ENCODE measurements at regions not wholly inside any gene's neighbourhood (a gene's known extent, or its start where the extent isn't known, plus 50 kb on each side); places are given as distances from the start of the nearest gene placed in this dataset.

GRCh38 chr15:77710637-77711036, 77.9 kb upstream of the LINGO1 start:
- no peaks in the 10 kb centered on the region for H3K36me3 ChIP-seq (ENCODE audit: control insufficient read depth, insufficient read depth, low read length)
- TF ChIP-seq, protein P1, sequence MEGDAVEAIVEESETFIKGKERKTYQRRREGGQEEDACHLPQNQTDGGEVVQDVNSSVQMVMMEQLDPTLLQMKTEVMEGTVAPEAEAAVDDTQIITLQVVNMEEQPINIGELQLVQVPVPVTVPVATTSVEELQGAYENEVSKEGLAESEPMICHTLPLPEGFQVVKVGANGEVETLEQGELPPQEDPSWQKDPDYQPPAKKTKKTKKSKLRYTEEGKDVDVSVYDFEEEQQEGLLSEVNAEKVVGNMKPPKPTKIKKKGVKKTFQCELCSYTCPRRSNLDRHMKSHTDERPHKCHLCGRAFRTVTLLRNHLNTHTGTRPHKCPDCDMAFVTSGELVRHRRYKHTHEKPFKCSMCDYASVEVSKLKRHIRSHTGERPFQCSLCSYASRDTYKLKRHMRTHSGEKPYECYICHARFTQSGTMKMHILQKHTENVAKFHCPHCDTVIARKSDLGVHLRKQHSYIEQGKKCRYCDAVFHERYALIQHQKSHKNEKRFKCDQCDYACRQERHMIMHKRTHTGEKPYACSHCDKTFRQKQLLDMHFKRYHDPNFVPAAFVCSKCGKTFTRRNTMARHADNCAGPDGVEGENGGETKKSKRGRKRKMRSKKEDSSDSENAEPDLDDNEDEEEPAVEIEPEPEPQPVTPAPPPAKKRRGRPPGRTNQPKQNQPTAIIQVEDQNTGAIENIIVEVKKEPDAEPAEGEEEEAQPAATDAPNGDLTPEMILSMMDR (IDR thresholded peaks at IDR 0.05), result no peak
- TF ChIP-seq, protein P2, sequence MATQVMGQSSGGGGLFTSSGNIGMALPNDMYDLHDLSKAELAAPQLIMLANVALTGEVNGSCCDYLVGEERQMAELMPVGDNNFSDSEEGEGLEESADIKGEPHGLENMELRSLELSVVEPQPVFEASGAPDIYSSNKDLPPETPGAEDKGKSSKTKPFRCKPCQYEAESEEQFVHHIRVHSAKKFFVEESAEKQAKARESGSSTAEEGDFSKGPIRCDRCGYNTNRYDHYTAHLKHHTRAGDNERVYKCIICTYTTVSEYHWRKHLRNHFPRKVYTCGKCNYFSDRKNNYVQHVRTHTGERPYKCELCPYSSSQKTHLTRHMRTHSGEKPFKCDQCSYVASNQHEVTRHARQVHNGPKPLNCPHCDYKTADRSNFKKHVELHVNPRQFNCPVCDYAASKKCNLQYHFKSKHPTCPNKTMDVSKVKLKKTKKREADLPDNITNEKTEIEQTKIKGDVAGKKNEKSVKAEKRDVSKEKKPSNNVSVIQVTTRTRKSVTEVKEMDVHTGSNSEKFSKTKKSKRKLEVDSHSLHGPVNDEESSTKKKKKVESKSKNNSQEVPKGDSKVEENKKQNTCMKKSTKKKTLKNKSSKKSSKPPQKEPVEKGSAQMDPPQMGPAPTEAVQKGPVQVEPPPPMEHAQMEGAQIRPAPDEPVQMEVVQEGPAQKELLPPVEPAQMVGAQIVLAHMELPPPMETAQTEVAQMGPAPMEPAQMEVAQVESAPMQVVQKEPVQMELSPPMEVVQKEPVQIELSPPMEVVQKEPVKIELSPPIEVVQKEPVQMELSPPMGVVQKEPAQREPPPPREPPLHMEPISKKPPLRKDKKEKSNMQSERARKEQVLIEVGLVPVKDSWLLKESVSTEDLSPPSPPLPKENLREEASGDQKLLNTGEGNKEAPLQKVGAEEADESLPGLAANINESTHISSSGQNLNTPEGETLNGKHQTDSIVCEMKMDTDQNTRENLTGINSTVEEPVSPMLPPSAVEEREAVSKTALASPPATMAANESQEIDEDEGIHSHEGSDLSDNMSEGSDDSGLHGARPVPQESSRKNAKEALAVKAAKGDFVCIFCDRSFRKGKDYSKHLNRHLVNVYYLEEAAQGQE (IDR thresholded peaks at IDR 0.05; ENCODE audit: insufficient read depth in 1 of 2, low read depth in 2 of 2, low read length in 1 of 2), result no peak
- TF ChIP-seq SIN3A (IDR thresholded peaks at IDR 0.05; ENCODE audit: borderline replicate concordance, insufficient read depth, low read depth, low read length), result no peak
- TF ChIP-seq TCF7L2 (IDR thresholded peaks at IDR 0.05; ENCODE audit: low read depth, low read length), result no peak
- TF ChIP-seq POLR2AphosphoS5 (IDR thresholded peaks at IDR 0.05; ENCODE audit: low read depth, low read length), result no peak
- ATAC-seq, result no peak
- H3K27ac ChIP-seq (ENCODE audit: low read length), result no peak overlapping the region
- no peaks in the 10 kb centered on the region for H3K9me3 ChIP-seq (ENCODE audit: control insufficient read depth, insufficient read depth, low read depth, low read length)
- no TSS peak for BruUV-seq (replicated peaks)
- in situ Hi-C loops (cut with HindIII; ENCODE audit: low pct_unique_long_range_greater_than_20kb, low sequenced_read_pairs) (no loop called here), intact Hi-C loops (cut with micrococcal nuclease; ENCODE audit: unreplicated experiment) (no loop called here)
- ChIA-PET POLR2A (interaction anchor here (0.6 kb wide), 1 partner anchor 17 kb away, joined by 8 read pairs; no protein-coding TSS in a partner anchor), CTCF (no interaction called here)
- no peaks in the 10 kb centered on the region for H3K27me3 ChIP-seq (ENCODE audit: control insufficient read depth, insufficient read depth, low read length)
- H3K4me3 ChIP-seq (ENCODE audit: low read depth in 2 of 2, low read length in 2 of 2), result no peak overlapping the region
- no peaks in the 10 kb centered on the region for H3K4me1 ChIP-seq (ENCODE audit: control insufficient read depth, insufficient read depth, low read length)
- no peak for DNase-seq (ENCODE audit: low read depth, low spot score)

DNA sequence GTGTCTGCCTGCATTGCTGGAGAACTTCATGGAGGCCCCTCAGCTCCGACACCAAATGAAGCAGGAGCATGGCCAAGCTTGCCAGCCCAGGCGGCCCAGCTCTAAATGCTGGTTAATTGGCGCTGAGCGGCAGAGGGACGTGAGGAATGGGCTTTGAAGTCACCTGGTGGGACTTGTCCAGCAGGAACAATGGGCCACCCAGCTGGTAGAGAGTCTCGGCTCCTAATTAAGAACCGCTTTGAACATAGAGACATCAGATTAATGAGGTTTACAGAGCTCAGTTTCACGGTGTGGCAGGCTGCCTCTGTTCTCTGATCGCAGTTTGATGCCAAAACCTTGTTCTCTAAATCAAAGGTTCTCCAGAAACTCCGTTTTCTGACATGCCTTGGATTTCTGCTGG, 77.5 kb upstream of the LINGO1 start:
- Histone ChIP-seq H3K27me3 (ENCODE audit: control insufficient read depth, insufficient read depth, low read length) (no peaks in the 10 kb centered on the region), H3K36me3 (ENCODE audit: control insufficient read depth, insufficient read depth, low read length) (no peaks in the 10 kb centered on the region), H3K9me3 (ENCODE audit: control insufficient read depth, insufficient read depth, low read depth, low read length) (no peaks in the 10 kb centered on the region), H3K4me1 (ENCODE audit: control insufficient read depth, insufficient read depth, low read length) (no peaks in the 10 kb centered on the region), H3K4me3 (ENCODE audit: low read depth in 2 of 2, low read length in 2 of 2) (no peak overlapping the region), H3K27ac (ENCODE audit: low read length) (no peak overlapping the region)
- in situ Hi-C loops (cut with HindIII; ENCODE audit: low pct_unique_long_range_greater_than_20kb, low sequenced_read_pairs), result no loop called here
- CTCF ChIA-PET, result no interaction called here
- TF ChIP-seq SIN3A (IDR thresholded peaks at IDR 0.05; ENCODE audit: borderline replicate concordance, insufficient read depth, low read depth, low read length), result no peak
- TF ChIP-seq POLR2AphosphoS5 (IDR thresholded peaks at IDR 0.05; ENCODE audit: low read depth, low read length), result no peak
- TF ChIP-seq, protein P2 (IDR thresholded peaks at IDR 0.05; ENCODE audit: insufficient read depth in 1 of 2, low read depth in 2 of 2, low read length in 1 of 2), result no peak
- no peak for TF ChIP-seq TCF7L2 (IDR thresholded peaks at IDR 0.05; ENCODE audit: low read depth, low read length)
- TF ChIP-seq, protein P1 (IDR thresholded peaks at IDR 0.05), result no peak
- intact Hi-C loops (cut with micrococcal nuclease; ENCODE audit: unreplicated experiment), result no loop called here
- DNase-seq (ENCODE audit: low read depth, low spot score), result no peak
- no peak for ATAC-seq
- no TSS peak for BruUV-seq (replicated peaks)
- POLR2A ChIA-PET, result interaction anchor here (0.6 kb wide), 1 partner anchor 18 kb away, joined by 8 read pairs; no protein-coding TSS in a partner anchor

Measured in Panc1 (cell line).